GM19238 (cell line): ENCODE measurements at regions not wholly inside any gene's neighbourhood (a gene's known extent, or its start where the extent isn't known, plus 50 kb on each side); places are given as distances from the start of the nearest gene placed in this dataset.

Source experiments
- DNase-seq: peaks from one replicate; pipeline ENCODE4 v3.0.0; 2011; ENCODE audit warnings: low spot score; ENCODE audit not compliant: insufficient read length

GRCh38 chr12:42690264-42690663 is 100.7 kb upstream of the PRICKLE1 start:
- no peak for DNase-seq

- DNase-seq, result no peak
These were observed 100.2 kb upstream of the PRICKLE1 start for GRCh38 chr12:42689699-42690098.

- no peak for DNase-seq
These were observed 97.1 kb upstream of the PRICKLE1 start for GRCh38 chr12:42686514-42687172.

- DNase-seq, result no peak
These were observed 95.2 kb upstream of the PRICKLE1 start for GRCh38 chr12:42684802-42685071.

- DNase-seq, result no peak
These were observed 94.6 kb upstream of the PRICKLE1 start for GRCh38 chr12:42683933-42684801.

- DNase-seq, result no peak
These were observed 93.7 kb upstream of the PRICKLE1 start for GRCh38 chr12:42683266-42683665.

GRCh38 chr12:42679466-42679865 is 89.9 kb upstream of the PRICKLE1 start:
- DNase-seq, result no peak

- no peak for DNase-seq
These were observed 87.9 kb upstream of the PRICKLE1 start for GRCh38 chr12:42677461-42677860.

GRCh38 chr12:42673535-42673934 is 84.0 kb upstream of the PRICKLE1 start:
- no peak for DNase-seq

GRCh38 chr12:42670719-42671118 is 81.2 kb upstream of the PRICKLE1 start:
- DNase-seq, result no peak

- no peak for DNase-seq
These were observed 80.0 kb upstream of the PRICKLE1 start for GRCh38 chr12:42669553-42669952.

GRCh38 chr12:42666671-42667243 is 77.2 kb upstream of the PRICKLE1 start:
- DNase-seq, result no peak

GRCh38 chr12:42663621-42664020 is 74.1 kb upstream of the PRICKLE1 start:
- no peak for DNase-seq

- no peak for DNase-seq
These were observed 71.7 kb upstream of the PRICKLE1 start for GRCh38 chr12:42660968-42661937.

- no peak for DNase-seq
These were observed 70.6 kb upstream of the PRICKLE1 start for GRCh38 chr12:42660117-42660516.

GRCh38 chr12:42652048-42652447 is 62.5 kb upstream of the PRICKLE1 start:
- DNase-seq, result no peak

- DNase-seq, result no peak
These were observed 58.5 kb upstream of the PRICKLE1 start for GRCh38 chr12:42648061-42648460.

- no peak for DNase-seq
These were observed 54.5 kb upstream of the PRICKLE1 start for GRCh38 chr12:42643881-42644579.

- no peak for DNase-seq
These were observed 51.8 kb upstream of the PRICKLE1 start for GRCh38 chr12:42641221-42641885.

GRCh38 chr12:42640391-42640790 is 50.8 kb upstream of the PRICKLE1 start:
- no peak for DNase-seq
